ENCODE measurements at regions not wholly inside any gene's neighbourhood (a gene's known extent, or its start where the extent isn't known, plus 50 kb on each side); places are given as distances from the start of the nearest gene placed in this dataset.

- TF ChIP-seq POLR2A (IDR thresholded peaks at IDR 0.05; ENCODE audit: low read depth, low read length) (no peak), CTCF (IDR thresholded peaks at IDR 0.05 in 2 of 3, conservative IDR thresholded peaks at IDR 0.05 in 1 of 3; ENCODE audit: control insufficient read depth in 2 of 3, extremely low read depth in 1 of 3, insufficient read depth in 1 of 3, low read depth in 3 of 3, low read length in 3 of 3) (no peak), SP1 (IDR thresholded peaks at IDR 0.05; ENCODE audit: low read depth, low read length) (no peak), ATF7 (IDR thresholded peaks at IDR 0.05; ENCODE audit: low read depth) (no peak), SMC3 (IDR thresholded peaks at IDR 0.05; ENCODE audit: borderline replicate concordance, low read length) (no peak), PRDM15 (CRISPR knock-in tag; IDR thresholded peaks at IDR 0.05) (no peak), RAD21 (IDR thresholded peaks at IDR 0.05; ENCODE audit: insufficient read depth, low read depth, low read length) (no peak), EZH2 (IDR thresholded peaks at IDR 0.05; ENCODE audit: borderline replicate concordance, control insufficient read depth, low read depth, low read length) (no peak)
Observed at GRCh38 chr2:224156436-224156835, 117.3 kb upstream of the SERPINE2 start.

Data from GM12878 (cell line).